Stimulated activated memory B cell treated with anti-CD40 and anti-IgM and Interleukin-4, amounts not matched to agents 10 μg/mL and 1 μg/mL and 100 μg/mL, for 72 hours (primary cell): ENCODE measurements at regions not wholly inside any gene's neighbourhood (a gene's known extent, or its start where the extent isn't known, plus 50 kb on each side); places are given as distances from the start of the nearest gene placed in this dataset.

Experiments used
- ATAC-seq: fragments of 150-1000 bp; cut with Tn5 transposase; 2 replicates; pipeline ENCODE4 v1.10.0; 2021
- H3K27ac Mint-ChIP-seq: one replicate; pipeline ENCODE4 v1.8.0; 2022; ENCODE audit warnings: mild to moderate bottlenecking, mixed read lengths
- H3K27me3 Mint-ChIP-seq: one replicate; pipeline ENCODE4 v1.8.0; 2022; ENCODE audit warnings: mixed read lengths
- H3K36me3 Mint-ChIP-seq: one replicate; pipeline ENCODE4 v1.8.0; 2022; ENCODE audit warnings: mixed read lengths
- H3K4me1 Mint-ChIP-seq: one replicate; pipeline ENCODE4 v1.8.0; 2022; ENCODE audit warnings: mixed read lengths
- H3K4me3 Mint-ChIP-seq: one replicate; pipeline ENCODE4 v1.8.0; 2022; ENCODE audit warnings: mild to moderate bottlenecking, moderate library complexity, mixed read lengths
- H3K9me3 Mint-ChIP-seq: one replicate; pipeline ENCODE4 v1.8.0; 2022; ENCODE audit warnings: mixed read lengths

GRCh38 chr13:38618881-38619280, 68.0 kb upstream of the FREM2 start:
- no peak for ATAC-seq
- Mint-ChIP-seq H3K4me1 (no peaks in the 10 kb centered on the region), H3K27ac (no peak overlapping the region), H3K4me3 (no peak overlapping the region), H3K27me3 (no peaks in the 10 kb centered on the region), H3K9me3 (no peaks in the 10 kb centered on the region), H3K36me3 (no peaks in the 10 kb centered on the region)

- H3K36me3 Mint-ChIP-seq: no peaks in the 10 kb centered on the region
- no peak overlapping the region for H3K27ac Mint-ChIP-seq
- no peak overlapping the region for H3K4me3 Mint-ChIP-seq
- no peaks in the 10 kb centered on the region for H3K27me3 Mint-ChIP-seq
- H3K9me3 Mint-ChIP-seq: no peaks in the 10 kb centered on the region
- H3K4me1 Mint-ChIP-seq: no peaks in the 10 kb centered on the region
- ATAC-seq: no peak
Observed at GRCh38 chr13:38620876-38621275, 66.0 kb upstream of the FREM2 start.

GRCh38 chr13:38624822-38625221, 62.1 kb upstream of the FREM2 start:
- Mint-ChIP-seq H3K4me1 (no peaks in the 10 kb centered on the region), H3K4me3 (no peak overlapping the region), H3K36me3 (no peaks in the 10 kb centered on the region), H3K27ac (no peak overlapping the region), H3K27me3 (no peaks in the 10 kb centered on the region), H3K9me3 (no peaks in the 10 kb centered on the region)
- ATAC-seq: no peak

GRCh38 chr13:38628554-38628953, 58.3 kb upstream of the FREM2 start:
- Mint-ChIP-seq H3K27me3 (no peaks in the 10 kb centered on the region), H3K4me1 (no peaks in the 10 kb centered on the region), H3K36me3 (no peaks in the 10 kb centered on the region), H3K4me3 (no peak overlapping the region), H3K27ac (no peak overlapping the region), H3K9me3 (no peaks in the 10 kb centered on the region)
- no peak for ATAC-seq

- H3K27me3 Mint-ChIP-seq: no peaks in the 10 kb centered on the region
- ATAC-seq: no peak
- H3K27ac Mint-ChIP-seq: no peak overlapping the region
- H3K36me3 Mint-ChIP-seq: no peaks in the 10 kb centered on the region
- H3K9me3 Mint-ChIP-seq: no peaks in the 10 kb centered on the region
- H3K4me3 Mint-ChIP-seq: no peak overlapping the region
- H3K4me1 Mint-ChIP-seq: no peaks in the 10 kb centered on the region
Observed at GRCh38 chr13:38630780-38631179, 56.1 kb upstream of the FREM2 start.

- Mint-ChIP-seq H3K27me3 (no peaks in the 10 kb centered on the region), H3K4me1 (no peaks in the 10 kb centered on the region), H3K36me3 (no peaks in the 10 kb centered on the region), H3K9me3 (no peaks in the 10 kb centered on the region), H3K4me3 (no peak overlapping the region), H3K27ac (no peak overlapping the region)
- ATAC-seq: no peak
Observed at GRCh38 chr13:38635030-38635429, 51.8 kb upstream of the FREM2 start.

GRCh38 chr13:38636073-38636472, 50.8 kb upstream of the FREM2 start:
- Mint-ChIP-seq H3K4me3 (no peak overlapping the region), H3K36me3 (no peaks in the 10 kb centered on the region), H3K27ac (no peak overlapping the region), H3K27me3 (no peaks in the 10 kb centered on the region), H3K9me3 (no peaks in the 10 kb centered on the region), H3K4me1 (no peaks in the 10 kb centered on the region)
- no peak for ATAC-seq

- Mint-ChIP-seq H3K9me3 (no peaks in the 10 kb centered on the region), H3K36me3 (no peaks in the 10 kb centered on the region), H3K4me1 (no peaks in the 10 kb centered on the region), H3K27me3 (no peaks in the 10 kb centered on the region), H3K4me3 (no peak overlapping the region), H3K27ac (no peak overlapping the region)
- ATAC-seq: no peak
Observed at GRCh38 chr13:38636761-38637160, 50.1 kb upstream of the FREM2 start.
